ENCODE measurements at regions not wholly inside any gene's neighbourhood (a gene's known extent, or its start where the extent isn't known, plus 50 kb on each side); places are given as distances from the start of the nearest gene placed in this dataset.
"Not testable (repeated sequence)": the region's sequence is repeated elsewhere in the genome, so short reads cannot be mapped to it uniquely, and the experiment has no call there.

GRCh38 chr18:1778496-1779178 lies 792.7 kb downstream of the METTL4 start:
- Histone ChIP-seq H3K27me3 (ENCODE audit: insufficient read depth, poor library complexity, severe bottlenecking) (no peaks in the 10 kb centered on the region), H3K27ac (replicated peaks) (no peak overlapping the region), H3K4me3 (replicated peaks; ENCODE audit: insufficient read depth, low read length) (no peak overlapping the region)
- no peak for DNase-seq (ENCODE audit: low read depth in 1 of 2, low spot score in 1 of 2)
- TF ChIP-seq SPI1 (IDR thresholded peaks at IDR 0.05; ENCODE audit: borderline replicate concordance, low read depth) (no peak), POLR2AphosphoS5 (IDR thresholded peaks at IDR 0.05; ENCODE audit: low read depth) (no peak), CTCF (IDR thresholded peaks at IDR 0.05; ENCODE audit: insufficient read depth, low read length) (no peak), REST (IDR thresholded peaks at IDR 0.05; ENCODE audit: insufficient replicate concordance, low read depth) (no peak), GABPA (IDR thresholded peaks at IDR 0.05; ENCODE audit: low read depth) (no peak)

GRCh38 chr18:1779587-1779986 lies 791.7 kb downstream of the METTL4 start:
- no peak for TF ChIP-seq POLR2AphosphoS5 (IDR thresholded peaks at IDR 0.05; ENCODE audit: low read depth)
- Histone ChIP-seq H3K4me3 (replicated peaks; ENCODE audit: insufficient read depth, low read length) (no peak overlapping the region), H3K27me3 (ENCODE audit: insufficient read depth, poor library complexity, severe bottlenecking) (no peaks in the 10 kb centered on the region), H3K27ac (replicated peaks) (no peak overlapping the region)
- no peak for DNase-seq (ENCODE audit: low read depth in 1 of 2, low spot score in 1 of 2)

- H3K4me3 ChIP-seq (replicated peaks; ENCODE audit: insufficient read depth, low read length), result no peak overlapping the region
- no peak overlapping the region for H3K27ac ChIP-seq (replicated peaks)
- H3K27me3 ChIP-seq (ENCODE audit: insufficient read depth, poor library complexity, severe bottlenecking), result no peaks in the 10 kb centered on the region
- TF ChIP-seq CTCF (IDR thresholded peaks at IDR 0.05; ENCODE audit: insufficient read depth, low read length) (no peak), POLR2AphosphoS5 (IDR thresholded peaks at IDR 0.05; ENCODE audit: low read depth) (no peak), SPI1 (IDR thresholded peaks at IDR 0.05; ENCODE audit: borderline replicate concordance, low read depth) (no peak), REST (IDR thresholded peaks at IDR 0.05; ENCODE audit: insufficient replicate concordance, low read depth) (no peak), GABPA (IDR thresholded peaks at IDR 0.05; ENCODE audit: low read depth) (no peak)
- no peak for DNase-seq (ENCODE audit: low read depth in 1 of 2, low spot score in 1 of 2)
Measured at GRCh38 chr18:1784113-1784512, 787.2 kb downstream of the METTL4 start.

GRCh38 chr18:1785980-1786379 lies 785.3 kb downstream of the METTL4 start:
- not testable (repeated sequence) for H3K4me3 ChIP-seq (replicated peaks; ENCODE audit: insufficient read depth, low read length); H3K27me3 ChIP-seq (ENCODE audit: insufficient read depth, poor library complexity, severe bottlenecking); H3K27ac ChIP-seq (replicated peaks); DNase-seq (ENCODE audit: low read depth in 1 of 2, low spot score in 1 of 2)

- Histone ChIP-seq H3K4me3 (replicated peaks; ENCODE audit: insufficient read depth, low read length) (no peak overlapping the region), H3K27me3 (ENCODE audit: insufficient read depth, poor library complexity, severe bottlenecking) (no peaks in the 10 kb centered on the region), H3K27ac (replicated peaks) (no peak overlapping the region)
- TF ChIP-seq POLR2AphosphoS5 (IDR thresholded peaks at IDR 0.05; ENCODE audit: low read depth) (no peak), CTCF (IDR thresholded peaks at IDR 0.05; ENCODE audit: insufficient read depth, low read length) (no peak), REST (IDR thresholded peaks at IDR 0.05; ENCODE audit: insufficient replicate concordance, low read depth) (no peak)
- DNase-seq (ENCODE audit: low read depth in 1 of 2, low spot score in 1 of 2), result no peak
Measured at GRCh38 chr18:1796636-1797035, 774.7 kb downstream of the METTL4 start.

Data from HL-60 (cell line).